ENCODE measurements at regions not wholly inside any gene's neighbourhood (a gene's known extent, or its start where the extent isn't known, plus 50 kb on each side); places are given as distances from the start of the nearest gene placed in this dataset.

DNA sequence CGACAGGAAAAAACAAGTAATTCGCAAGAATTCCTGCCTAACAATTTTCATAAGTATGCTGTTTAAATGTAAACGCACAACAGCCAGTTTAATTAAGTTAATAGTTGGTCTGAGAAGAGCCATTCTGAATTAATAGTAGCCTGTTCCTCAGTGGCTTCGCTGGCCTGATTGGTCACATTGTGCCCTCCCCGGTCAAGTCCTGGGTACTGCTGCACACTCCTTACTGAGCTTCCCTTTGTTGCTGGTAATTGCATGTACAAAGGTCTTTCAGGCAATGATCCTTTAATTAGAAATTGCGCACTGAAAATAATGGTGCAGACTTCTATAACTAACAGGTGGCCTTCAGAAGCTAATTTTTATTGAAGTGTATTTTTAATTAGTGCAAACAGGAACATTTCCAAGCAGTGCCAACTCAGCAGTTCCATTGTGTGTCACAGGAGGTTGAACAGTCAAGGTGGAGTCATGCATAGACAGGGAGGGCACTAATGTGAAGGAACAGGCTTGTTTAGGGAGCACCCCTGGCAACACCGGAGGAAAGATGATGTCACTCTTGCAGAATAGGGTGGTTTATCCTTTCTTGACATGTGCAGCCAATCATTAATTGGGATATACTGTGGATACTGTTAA, 92.6 kb upstream of the SLC22A23 start:
- TF ChIP-seq CTCF (IDR thresholded peaks at IDR 0.05; ENCODE audit: insufficient read depth, low read depth, low read length, missing control alignments) = no peak
- no peak overlapping the region for H3K4me3 ChIP-seq (ENCODE audit: low read length)
- DNase-seq (ENCODE audit: low read depth) = peak; percentile 94

DNA sequence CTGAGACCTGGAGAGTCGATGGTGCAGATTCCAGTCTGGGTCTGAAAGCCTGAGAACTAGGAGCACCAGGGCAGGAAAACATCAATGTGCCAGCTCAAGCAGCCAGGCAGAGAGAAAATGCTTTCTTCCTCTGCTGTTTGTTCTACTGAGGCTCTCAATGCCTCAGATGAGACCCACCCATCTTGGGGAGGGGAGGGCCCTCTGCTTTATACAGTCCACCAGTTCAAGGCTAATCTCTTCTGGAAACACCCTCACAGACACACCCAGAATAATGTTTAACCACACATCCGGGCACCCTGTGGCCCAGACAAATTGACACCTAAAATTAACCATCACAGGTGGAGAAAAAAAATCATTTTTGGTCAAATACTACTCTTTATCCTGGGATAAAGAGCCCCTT, 89.3 kb upstream of the SLC22A23 start:
- TF ChIP-seq CTCF (IDR thresholded peaks at IDR 0.05; ENCODE audit: insufficient read depth, low read depth, low read length, missing control alignments) = no peak
- no peak for DNase-seq (ENCODE audit: low read depth)
- no peak overlapping the region for H3K4me3 ChIP-seq (ENCODE audit: low read length)

DNA sequence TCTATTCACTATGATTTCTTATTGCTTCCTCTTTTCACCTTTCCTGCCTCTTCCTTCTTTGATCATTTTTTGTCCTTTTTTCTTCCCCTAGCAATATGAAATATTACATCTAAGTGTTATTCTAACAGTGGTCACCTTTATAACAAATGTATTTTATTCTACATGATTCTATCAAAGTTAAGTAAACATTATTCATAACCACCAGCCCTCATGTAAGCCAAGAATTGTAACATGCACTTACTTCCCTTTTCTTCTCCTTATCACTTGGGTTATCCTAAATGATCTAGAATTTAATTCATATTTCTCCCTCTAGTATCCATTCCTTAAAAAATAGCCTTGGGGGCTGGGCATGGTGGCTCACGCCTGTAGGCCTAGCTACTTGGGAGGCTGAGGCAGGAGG, 88.3 kb upstream of the SLC22A23 start:
- DNase-seq (ENCODE audit: low read depth) = no peak
- no peak for TF ChIP-seq CTCF (IDR thresholded peaks at IDR 0.05; ENCODE audit: insufficient read depth, low read depth, low read length, missing control alignments)
- H3K4me3 ChIP-seq (ENCODE audit: low read length) = no peak overlapping the region

DNA sequence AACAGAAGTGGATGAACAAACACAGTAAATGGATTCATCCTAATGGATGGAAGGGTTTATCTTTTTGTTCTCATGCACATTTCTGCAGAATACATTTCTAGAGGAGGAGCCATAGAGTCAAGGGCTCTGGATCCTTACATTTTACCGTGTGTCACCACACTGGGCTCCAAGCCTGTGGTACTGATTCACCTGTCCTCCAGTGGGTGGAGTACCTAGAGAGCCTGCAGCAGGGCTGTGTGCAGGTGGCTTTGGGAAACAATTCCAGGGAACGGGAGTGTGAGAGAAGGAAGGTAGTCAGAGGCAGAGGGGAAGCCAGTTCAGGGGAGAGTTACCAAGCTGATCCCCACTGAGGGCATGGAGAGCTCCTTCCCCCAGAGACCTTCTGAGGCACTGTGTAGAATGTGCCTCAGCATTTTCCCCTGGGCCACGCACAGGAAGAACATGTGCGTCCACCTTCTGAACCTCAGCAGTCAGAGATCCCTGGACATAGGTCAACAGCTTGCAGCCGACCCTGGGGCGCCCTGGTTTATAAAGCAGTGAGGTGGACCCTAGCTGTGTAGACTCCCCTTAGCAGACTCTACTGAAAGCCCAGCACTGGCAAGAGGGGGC, 85.3 kb upstream of the SLC22A23 start:
- no peak overlapping the region for H3K4me3 ChIP-seq (ENCODE audit: low read length)
- TF ChIP-seq CTCF (IDR thresholded peaks at IDR 0.05; ENCODE audit: insufficient read depth, low read depth, low read length, missing control alignments) = no peak
- peak; percentile 26 for DNase-seq (ENCODE audit: low read depth)

- no peak for TF ChIP-seq CTCF (IDR thresholded peaks at IDR 0.05; ENCODE audit: insufficient read depth, low read depth, low read length, missing control alignments)
- no peak overlapping the region for H3K4me3 ChIP-seq (ENCODE audit: low read length)
- DNase-seq (ENCODE audit: low read depth) = no peak
Measured at GRCh38 chr6:3541006-3541585, 84.2 kb upstream of the SLC22A23 start.

DNA sequence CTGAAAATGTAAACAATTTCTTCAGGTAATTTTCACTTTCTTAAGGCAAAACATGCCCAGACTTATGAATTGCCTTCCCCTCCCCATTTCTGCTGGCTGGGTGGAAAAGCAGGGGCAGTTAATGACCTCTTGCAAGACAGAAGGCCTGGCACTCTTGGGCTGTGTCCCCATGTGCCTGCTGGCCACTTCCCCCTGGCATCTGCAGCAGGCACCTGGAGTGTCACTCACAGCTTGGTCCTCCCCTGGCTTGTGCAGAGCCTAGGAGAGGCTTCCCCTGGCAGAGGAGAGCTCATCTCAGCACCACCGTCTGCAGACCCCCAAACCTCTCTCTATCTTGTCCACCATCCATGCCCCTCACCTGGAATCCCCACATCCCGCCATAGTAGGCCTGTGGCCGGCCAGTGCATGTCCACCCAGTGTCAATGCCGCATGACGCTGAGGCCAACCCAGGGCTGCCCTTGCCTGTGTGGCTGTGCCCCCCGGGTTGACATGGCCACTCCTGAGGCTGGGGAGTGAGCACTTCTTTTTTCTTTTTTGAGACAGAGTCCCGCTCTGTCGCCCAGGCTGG, 83.5 kb upstream of the SLC22A23 start:
- TF ChIP-seq CTCF (IDR thresholded peaks at IDR 0.05; ENCODE audit: insufficient read depth, low read depth, low read length, missing control alignments) = no peak
- DNase-seq (ENCODE audit: low read depth) = no peak
- no peak overlapping the region for H3K4me3 ChIP-seq (ENCODE audit: low read length)

All from epithelial cell of esophagus (primary cell).